WTC11 (cell line): ENCODE measurements at regions not wholly inside any gene's neighbourhood (a gene's known extent, or its start where the extent isn't known, plus 50 kb on each side); places are given as distances from the start of the nearest gene placed in this dataset.

ENCODE experiments used
- ATAC-seq: fragments of 200-7000 bp; cut with Tn5 transposase; 2 replicates; pipeline ENCODE4 v1.10.0; 2021; ENCODE audit warnings: mild to moderate bottlenecking, moderate library complexity
- CTCF ChIA-PET: fragments of 300-600 bp; sonication (Branson Sonifier 250); formaldehyde crosslinking; loops from one replicate; lab custom pipeline; 2021; ENCODE audit warnings: antibody characterized with exemption; lab: Charles Lee
- POLR2A ChIA-PET: fragments of 350-600 bp; sonication (Branson Sonifier 250); formaldehyde crosslinking; loops from one replicate; lab custom pipeline; 2021; ENCODE audit warnings: antibody characterized with exemption; lab: Charles Lee
- DNase-seq: peaks from one replicate; pipeline ENCODE4 v3.0.0; 2021; ENCODE audit warnings: low spot score
- H3K27ac Mint-ChIP-seq: 2 replicates; pipeline ENCODE4 v1.8.0; 2021; ENCODE audit warnings: mixed read lengths
- H3K27me3 Mint-ChIP-seq: 2 replicates; pipeline ENCODE4 v1.8.0; 2021; ENCODE audit warnings: low read depth, mild to moderate bottlenecking, moderate library complexity, mixed read lengths
- H3K36me3 Mint-ChIP-seq: 2 replicates; pipeline ENCODE4 v1.8.0; 2021; ENCODE audit warnings: mixed read lengths
- H3K4me1 Mint-ChIP-seq: 2 replicates; pipeline ENCODE4 v1.8.0; 2022; ENCODE audit warnings: mixed read lengths
- H3K4me3 Mint-ChIP-seq: 2 replicates; pipeline ENCODE4 v1.8.0; 2021; ENCODE audit warnings: mild to moderate bottlenecking, moderate library complexity, mixed read lengths
- H3K9me3 Mint-ChIP-seq: 2 replicates; pipeline ENCODE4 v1.8.0; 2021; ENCODE audit warnings: mixed read lengths
- CBFB ChIP-seq: sonication (generic); formaldehyde crosslinking; IDR thresholded peaks from 2 replicates; pipeline ENCODE4 v1.8.1; 2022; ENCODE audit warnings: mild to moderate bottlenecking, low read depth, missing genetic modification reagents
- GRHL2 ChIP-seq: fragments of 250-450 bp; sonication (Bioruptor Pico); IDR thresholded peaks from 2 replicates; pipeline ENCODE4 v1.8.0; 2022; ENCODE audit warnings: mild to moderate bottlenecking, moderate library complexity; ENCODE audit not compliant: insufficient replicate concordance, severe bottlenecking
- HMGA2 ChIP-seq: fragments of 250-450 bp; sonication (Bioruptor Pico); IDR thresholded peaks from 2 replicates; pipeline ENCODE4 v1.4.0; 2021; ENCODE audit warnings: mild to moderate bottlenecking, moderate library complexity
- IRF2 ChIP-seq: sonication (generic); formaldehyde crosslinking; IDR thresholded peaks from 2 replicates; pipeline ENCODE4 v1.8.0; 2022; ENCODE audit warnings: low read depth, missing genetic modification reagents, borderline replicate concordance
- KAT7 ChIP-seq: sonication (generic); formaldehyde crosslinking; IDR thresholded peaks from 2 replicates; pipeline ENCODE4 v1.8.1; 2023; ENCODE audit warnings: missing genetic modification reagents, mild to moderate bottlenecking, borderline replicate concordance
- MAX ChIP-seq: sonication (generic); formaldehyde crosslinking; IDR thresholded peaks from 2 replicates; pipeline ENCODE4 v1.8.0; 2022; ENCODE audit warnings: mild to moderate bottlenecking, missing genetic modification reagents
- MLX ChIP-seq: sonication (generic); formaldehyde crosslinking; IDR thresholded peaks from 2 replicates; pipeline ENCODE4 v1.8.1; 2023; ENCODE audit warnings: mild to moderate bottlenecking, missing genetic modification reagents, moderate library complexity
- SMAD3 ChIP-seq: sonication (generic); formaldehyde crosslinking; IDR thresholded peaks from 2 replicates; pipeline ENCODE4 v1.8.0; 2022; ENCODE audit warnings: missing genetic modification reagents, mild to moderate bottlenecking, borderline replicate concordance
- SP1 ChIP-seq: sonication (generic); formaldehyde crosslinking; conservative IDR thresholded peaks from 2 replicates; pipeline ENCODE4 v1.8.1; 2022; ENCODE audit warnings: missing genetic modification reagents
- TCF7 ChIP-seq: sonication (generic); formaldehyde crosslinking; IDR thresholded peaks from 2 replicates; pipeline ENCODE4 v1.8.0; 2022; ENCODE audit warnings: mild to moderate bottlenecking, low read depth, missing genetic modification reagents, moderate library complexity
- TEAD4 ChIP-seq: sonication (generic); formaldehyde crosslinking; IDR thresholded peaks from 2 replicates; pipeline ENCODE4 v1.8.0; 2022; ENCODE audit warnings: mild to moderate bottlenecking, missing genetic modification reagents
- TP53 ChIP-seq: sonication (generic); formaldehyde crosslinking; IDR thresholded peaks from 2 replicates; pipeline ENCODE4 v1.8.1; 2023; ENCODE audit warnings: mild to moderate bottlenecking, missing genetic modification reagents
- ZNF281 ChIP-seq: sonication (generic); formaldehyde crosslinking; IDR thresholded peaks from 2 replicates; pipeline ENCODE4 v1.8.0; 2023; ENCODE audit warnings: mild to moderate bottlenecking, missing genetic modification reagents
- ZNF396 ChIP-seq: fragments of 250-450 bp; sonication (Bioruptor Pico); IDR thresholded peaks from 2 replicates; pipeline ENCODE4 v1.8.0; 2021; ENCODE audit warnings: mild to moderate bottlenecking, moderate library complexity, borderline replicate concordance
- ZNF423 ChIP-seq: fragments of 250-450 bp; sonication (Bioruptor Pico); IDR thresholded peaks from 2 replicates; pipeline ENCODE4 v2.1.2; 2022; ENCODE audit warnings: mild to moderate bottlenecking, moderate library complexity
- TF ChIP-seq, protein P1 (sequence below): sonication (generic); formaldehyde crosslinking; IDR thresholded peaks from 2 replicates; pipeline ENCODE4 v1.8.1; 2022; ENCODE audit warnings: low read depth, mild to moderate bottlenecking, moderate library complexity, missing genetic modification reagents, borderline replicate concordance
- TF ChIP-seq, protein P2 (sequence below): sonication (generic); formaldehyde crosslinking; IDR thresholded peaks from 2 replicates; pipeline ENCODE4 v1.8.1; 2022; ENCODE audit warnings: mild to moderate bottlenecking, moderate library complexity, missing genetic modification reagents
- TF ChIP-seq, protein P3 (sequence below): sonication (generic); formaldehyde crosslinking; IDR thresholded peaks from 2 replicates; pipeline ENCODE4 v1.8.1; 2023; ENCODE audit warnings: mild to moderate bottlenecking, moderate library complexity, missing genetic modification reagents
- TF ChIP-seq, protein P4 (sequence below): sonication (generic); formaldehyde crosslinking; IDR thresholded peaks from 2 replicates; pipeline ENCODE4 v1.8.1; 2023; ENCODE audit warnings: mild to moderate bottlenecking, missing genetic modification reagents

GRCh38 chr21:15514073-15514946 lies 215.5 kb upstream of the USP25 start:
- ChIA-PET POLR2A (no interaction called here), CTCF (interaction anchor here (4.7 kb wide), 1 partner anchor 39 kb away, joined by 18 read pairs; no protein-coding TSS in a partner anchor)
- Mint-ChIP-seq H3K27ac (no peak overlapping the region), H3K4me3 (no peak overlapping the region), H3K9me3 (peaks cover 4% of the 10 kb centered on the region), H3K36me3 (no peaks in the 10 kb centered on the region), H3K27me3 (no peaks in the 10 kb centered on the region), H3K4me1 (peaks cover 3% of the 10 kb centered on the region)
- no peak for ATAC-seq
- no peak for DNase-seq
- TF ChIP-seq ZNF423 (no peak), MLX (no peak), TP53 (no peak), SMAD3 (CRISPR knock-in tag) (no peak), HMGA2 (CRISPR knock-in tag) (no peak), ZNF281 (no peak), TEAD4 (CRISPR knock-in tag) (no peak), KAT7 (CRISPR knock-in tag) (no peak), ZNF396 (CRISPR knock-in tag) (no peak), CBFB (CRISPR knock-in tag) (no peak), SP1 (CRISPR knock-in tag) (no peak), GRHL2 (CRISPR knock-in tag) (no peak), IRF2 (CRISPR knock-in tag) (no peak), TCF7 (no peak), MAX (CRISPR knock-in tag) (no peak)
- TF ChIP-seq, protein P1, sequence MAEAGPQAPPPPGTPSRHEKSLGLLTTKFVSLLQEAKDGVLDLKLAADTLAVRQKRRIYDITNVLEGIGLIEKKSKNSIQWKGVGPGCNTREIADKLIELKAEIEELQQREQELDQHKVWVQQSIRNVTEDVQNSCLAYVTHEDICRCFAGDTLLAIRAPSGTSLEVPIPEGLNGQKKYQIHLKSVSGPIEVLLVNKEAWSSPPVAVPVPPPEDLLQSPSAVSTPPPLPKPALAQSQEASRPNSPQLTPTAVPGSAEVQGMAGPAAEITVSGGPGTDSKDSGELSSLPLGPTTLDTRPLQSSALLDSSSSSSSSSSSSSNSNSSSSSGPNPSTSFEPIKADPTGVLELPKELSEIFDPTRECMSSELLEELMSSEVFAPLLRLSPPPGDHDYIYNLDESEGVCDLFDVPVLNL = no peak
- TF ChIP-seq, protein P2, sequence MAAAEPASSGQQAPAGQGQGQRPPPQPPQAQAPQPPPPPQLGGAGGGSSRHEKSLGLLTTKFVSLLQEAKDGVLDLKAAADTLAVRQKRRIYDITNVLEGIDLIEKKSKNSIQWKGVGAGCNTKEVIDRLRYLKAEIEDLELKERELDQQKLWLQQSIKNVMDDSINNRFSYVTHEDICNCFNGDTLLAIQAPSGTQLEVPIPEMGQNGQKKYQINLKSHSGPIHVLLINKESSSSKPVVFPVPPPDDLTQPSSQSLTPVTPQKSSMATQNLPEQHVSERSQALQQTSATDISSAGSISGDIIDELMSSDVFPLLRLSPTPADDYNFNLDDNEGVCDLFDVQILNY (CRISPR knock-in tag) = no peak
- TF ChIP-seq, protein P3, sequence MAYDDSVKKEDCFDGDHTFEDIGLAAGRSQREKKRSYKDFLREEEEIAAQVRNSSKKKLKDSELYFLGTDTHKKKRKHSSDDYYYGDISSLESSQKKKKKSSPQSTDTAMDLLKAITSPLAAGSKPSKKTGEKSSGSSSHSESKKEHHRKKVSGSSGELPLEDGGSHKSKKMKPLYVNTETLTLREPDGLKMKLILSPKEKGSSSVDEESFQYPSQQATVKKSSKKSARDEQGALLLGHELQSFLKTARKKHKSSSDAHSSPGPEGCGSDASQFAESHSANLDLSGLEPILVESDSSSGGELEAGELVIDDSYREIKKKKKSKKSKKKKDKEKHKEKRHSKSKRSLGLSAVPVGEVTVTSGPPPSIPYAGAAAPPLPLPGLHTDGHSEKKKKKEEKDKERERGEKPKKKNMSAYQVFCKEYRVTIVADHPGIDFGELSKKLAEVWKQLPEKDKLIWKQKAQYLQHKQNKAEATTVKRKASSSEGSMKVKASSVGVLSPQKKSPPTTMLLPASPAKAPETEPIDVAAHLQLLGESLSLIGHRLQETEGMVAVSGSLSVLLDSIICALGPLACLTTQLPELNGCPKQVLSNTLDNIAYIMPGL (CRISPR knock-in tag) = no peak
- TF ChIP-seq, protein P4, sequence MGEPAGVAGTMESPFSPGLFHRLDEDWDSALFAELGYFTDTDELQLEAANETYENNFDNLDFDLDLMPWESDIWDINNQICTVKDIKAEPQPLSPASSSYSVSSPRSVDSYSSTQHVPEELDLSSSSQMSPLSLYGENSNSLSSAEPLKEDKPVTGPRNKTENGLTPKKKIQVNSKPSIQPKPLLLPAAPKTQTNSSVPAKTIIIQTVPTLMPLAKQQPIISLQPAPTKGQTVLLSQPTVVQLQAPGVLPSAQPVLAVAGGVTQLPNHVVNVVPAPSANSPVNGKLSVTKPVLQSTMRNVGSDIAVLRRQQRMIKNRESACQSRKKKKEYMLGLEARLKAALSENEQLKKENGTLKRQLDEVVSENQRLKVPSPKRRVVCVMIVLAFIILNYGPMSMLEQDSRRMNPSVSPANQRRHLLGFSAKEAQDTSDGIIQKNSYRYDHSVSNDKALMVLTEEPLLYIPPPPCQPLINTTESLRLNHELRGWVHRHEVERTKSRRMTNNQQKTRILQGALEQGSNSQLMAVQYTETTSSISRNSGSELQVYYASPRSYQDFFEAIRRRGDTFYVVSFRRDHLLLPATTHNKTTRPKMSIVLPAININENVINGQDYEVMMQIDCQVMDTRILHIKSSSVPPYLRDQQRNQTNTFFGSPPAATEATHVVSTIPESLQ (CRISPR knock-in tag) = no peak
